HG03378 (cell line): ENCODE measurements at regions not wholly inside any gene's neighbourhood (a gene's known extent, or its start where the extent isn't known, plus 50 kb on each side); places are given as distances from the start of the nearest gene placed in this dataset.
"Not testable (repeated sequence)": the region's sequence is repeated elsewhere in the genome, so short reads cannot be mapped to it uniquely, and the experiment has no call there.

Source experiments
- ATAC-seq: cut with Tn5 transposase; IDR thresholded peaks from one replicate; pipeline ENCODE4 v1.9.1; 2021; ENCODE audit warnings: mild to moderate bottlenecking, moderate library complexity; ENCODE audit not compliant: unreplicated experiment

- no peak for ATAC-seq
These were observed 136.1 kb upstream of the WDFY3 start for GRCh38 chr4:85102606-85103005.

- no peak for ATAC-seq
These were observed 139.7 kb upstream of the WDFY3 start for GRCh38 chr4:85106166-85106565.

GRCh38 chr4:85106805-85107336, 140.4 kb upstream of the WDFY3 start:
- no peak for ATAC-seq

- ATAC-seq = no peak
These were observed 141.1 kb upstream of the WDFY3 start for GRCh38 chr4:85107553-85107952.

GRCh38 chr4:85113706-85114105, 147.2 kb upstream of the WDFY3 start:
- ATAC-seq = no peak

- no peak for ATAC-seq
These were observed 148.0 kb upstream of the WDFY3 start for GRCh38 chr4:85114526-85114925.

- no peak for ATAC-seq
These were observed 149.5 kb upstream of the WDFY3 start for GRCh38 chr4:85116008-85116407.

- no peak for ATAC-seq
These were observed 159.2 kb upstream of the WDFY3 start for GRCh38 chr4:85125688-85126087.

GRCh38 chr4:85126991-85127591, 160.6 kb upstream of the WDFY3 start:
- ATAC-seq = no peak

- peak; percentile 82 for ATAC-seq
These were observed 161.2 kb upstream of the WDFY3 start for GRCh38 chr4:85127653-85128052.

- no peak for ATAC-seq
These were observed 162.0 kb upstream of the WDFY3 start for GRCh38 chr4:85128246-85129204.

GRCh38 chr4:85129354-85130125, 163.1 kb upstream of the WDFY3 start:
- not testable (repeated sequence) for ATAC-seq

- ATAC-seq = no peak
These were observed 165.6 kb upstream of the WDFY3 start for GRCh38 chr4:85132117-85132516.

- no peak for ATAC-seq
These were observed 166.1 kb upstream of the WDFY3 start for GRCh38 chr4:85132570-85132969.

GRCh38 chr4:85139749-85140148, 173.3 kb upstream of the WDFY3 start:
- ATAC-seq = not testable (repeated sequence)

GRCh38 chr4:85142451-85142850, 176.0 kb upstream of the WDFY3 start:
- ATAC-seq = peak; percentile 60

GRCh38 chr4:85147481-85148076, 181.1 kb upstream of the WDFY3 start:
- peak; percentile 94 for ATAC-seq

GRCh38 chr4:85149676-85150075, 183.2 kb upstream of the WDFY3 start:
- no peak for ATAC-seq

GRCh38 chr4:85151371-85151770, 184.9 kb upstream of the WDFY3 start:
- ATAC-seq = no peak

- ATAC-seq = no peak
These were observed 185.3 kb upstream of the WDFY3 start for GRCh38 chr4:85151786-85152185.

- no peak for ATAC-seq
These were observed 186.0 kb upstream of the WDFY3 start for GRCh38 chr4:85152480-85152879.
